A549 (cell line): ENCODE measurements at regions not wholly inside any gene's neighbourhood (a gene's known extent, or its start where the extent isn't known, plus 50 kb on each side); places are given as distances from the start of the nearest gene placed in this dataset.

ENCODE experiments used
- CHD4 ChIP-seq: fragments of 200-600 bp; sonication (generic); IDR thresholded peaks from 2 replicates; pipeline ENCODE4 v1.6.1; 2016; ENCODE audit warnings: antibody characterized with exemption, mild to moderate bottlenecking, borderline replicate concordance
- CTCF ChIP-seq: fragments of >200 bp; sonication (Bioruptor Twin); formaldehyde crosslinking; IDR thresholded peaks from 3 replicates; pipeline ENCODE4 v1.5.1; 2016
- EP300 ChIP-seq, 2 experiments: fragments of >200 bp; sonication (Bioruptor Twin); formaldehyde crosslinking; IDR thresholded peaks; 2 replicates in 1 of 2; 3 replicates in 1 of 2; pipeline ENCODE4 v1.6.1; 2016 to 2017
- ESRRA ChIP-seq: fragments of 150-350 bp; IDR thresholded peaks from 2 replicates; pipeline ENCODE4 v1.6.1; 2014; ENCODE audit warnings: mild to moderate bottlenecking, low read length, borderline replicate concordance
- HDAC2 ChIP-seq: fragments of 200-600 bp; sonication (generic); IDR thresholded peaks from 2 replicates; pipeline ENCODE4 v1.6.1; 2016
- PBX3 ChIP-seq: IDR thresholded peaks from 2 replicates; pipeline ENCODE4 v1.6.1; 2012
- PHF8 ChIP-seq: fragments of 200-600 bp; sonication (generic); IDR thresholded peaks from 2 replicates; pipeline ENCODE4 v1.6.1; 2016; ENCODE audit warnings: low read depth, mild to moderate bottlenecking, antibody characterized with exemption, moderate library complexity, borderline replicate concordance
- POLR2AphosphoS2 ChIP-seq: conservative IDR thresholded peaks from 2 replicates; pipeline ENCODE4 v1.6.1; 2012; ENCODE audit warnings: low read length, improper control_type of control experiment, inconsistent platforms
- SREBF2 ChIP-seq: fragments of 450-650 bp; IDR thresholded peaks from 2 replicates; pipeline ENCODE4 v1.6.1; 2014; ENCODE audit warnings: mild to moderate bottlenecking, moderate library complexity
- TF ChIP-seq, protein P1 (sequence below): IDR thresholded peaks from 2 replicates; pipeline ENCODE4 v1.6.1; 2012

DNA sequence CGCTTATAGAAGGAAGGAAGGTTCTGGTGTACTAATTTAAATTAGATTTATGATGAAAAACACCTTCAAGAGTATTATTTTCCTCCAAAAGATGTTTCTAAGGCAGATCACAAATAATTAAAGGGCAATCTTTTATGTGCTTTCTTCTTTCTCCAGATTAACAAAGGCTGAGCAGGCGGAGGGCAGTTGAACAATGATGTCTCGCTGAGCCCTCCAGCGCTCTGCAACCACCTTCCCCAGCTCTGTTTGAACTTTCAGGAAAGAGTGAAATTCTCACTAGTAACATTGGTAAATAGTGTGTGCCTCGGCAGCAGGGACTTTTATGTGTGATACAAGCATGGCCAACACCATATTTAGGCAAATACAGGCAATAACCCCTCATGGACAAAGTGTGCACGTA is 379.1 kb upstream of the MKI67 start:
- TF ChIP-seq, protein P1, sequence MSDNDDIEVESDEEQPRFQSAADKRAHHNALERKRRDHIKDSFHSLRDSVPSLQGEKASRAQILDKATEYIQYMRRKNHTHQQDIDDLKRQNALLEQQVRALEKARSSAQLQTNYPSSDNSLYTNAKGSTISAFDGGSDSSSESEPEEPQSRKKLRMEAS, result no peak
- no peak for TF ChIP-seq PBX3
- TF ChIP-seq EP300 (IDR thresholded peaks at IDR 0.05), result no peak
- TF ChIP-seq POLR2AphosphoS2, result no peak
- no peak for TF ChIP-seq ESRRA
- TF ChIP-seq HDAC2, result no peak
- no peak for TF ChIP-seq CTCF
- TF ChIP-seq CHD4, result no peak
- no peak for TF ChIP-seq PHF8
- TF ChIP-seq SREBF2, result no peak
